ENCODE measurements at regions not wholly inside any gene's neighbourhood (a gene's known extent, or its start where the extent isn't known, plus 50 kb on each side); places are given as distances from the start of the nearest gene placed in this dataset.

DNA sequence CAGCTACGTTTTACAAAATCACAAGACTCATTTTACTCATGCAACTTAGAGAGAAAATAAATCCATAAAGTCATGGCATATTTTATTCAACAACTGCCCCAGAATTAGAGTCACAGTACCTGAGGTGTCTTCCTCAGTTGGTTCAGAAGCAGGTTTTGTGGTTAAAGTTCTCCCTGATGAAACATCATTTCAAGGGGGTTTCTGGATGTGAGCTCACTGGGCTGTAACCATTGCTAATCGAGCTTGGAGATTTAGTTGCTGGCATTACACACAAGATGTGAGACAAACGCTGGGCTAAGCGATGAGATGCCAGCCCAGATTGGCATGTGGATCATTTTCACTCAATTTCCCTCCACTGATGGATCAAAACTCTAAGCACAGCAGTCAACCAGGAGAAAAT lies 131.3 kb downstream of the PRELID2 start (continued):
- TF ChIP-seq HINFP (tag; conservative IDR thresholded peaks at IDR 0.05; ENCODE audit: low read depth) (no peak), PHTF2 (CRISPR knock-in tag; IDR thresholded peaks at IDR 0.05) (no peak), SMARCE1 (IDR thresholded peaks at IDR 0.05) (no peak), ZNF395 (CRISPR knock-in tag; IDR thresholded peaks at IDR 0.05) (no peak)
- TF ChIP-seq, protein P1, sequence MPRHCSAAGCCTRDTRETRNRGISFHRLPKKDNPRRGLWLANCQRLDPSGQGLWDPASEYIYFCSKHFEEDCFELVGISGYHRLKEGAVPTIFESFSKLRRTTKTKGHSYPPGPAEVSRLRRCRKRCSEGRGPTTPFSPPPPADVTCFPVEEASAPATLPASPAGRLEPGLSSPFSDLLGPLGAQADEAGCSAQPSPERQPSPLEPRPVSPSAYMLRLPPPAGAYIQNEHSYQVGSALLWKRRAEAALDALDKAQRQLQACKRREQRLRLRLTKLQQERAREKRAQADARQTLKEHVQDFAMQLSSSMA (CRISPR knock-in tag; IDR thresholded peaks at IDR 0.05) = no peak

DNA sequence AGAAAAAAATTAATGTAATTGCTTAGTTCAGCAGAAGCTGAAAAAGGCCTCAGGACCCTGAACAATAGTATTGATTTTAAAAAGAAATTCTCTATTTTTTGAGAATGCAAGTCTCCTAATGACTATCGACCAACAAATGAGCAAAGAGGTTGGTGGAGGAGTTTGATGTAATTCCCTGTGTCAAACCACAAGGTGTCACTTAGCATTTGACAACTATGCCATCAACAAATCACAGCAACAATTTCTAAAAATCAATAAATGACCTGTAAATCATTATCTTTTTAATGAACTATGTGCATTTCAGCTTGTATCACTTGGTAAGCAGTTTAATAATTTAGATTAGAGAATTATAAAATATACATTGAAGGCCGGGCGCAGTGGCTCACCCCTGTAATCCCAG lies 133.7 kb downstream of the PRELID2 start:
- Histone ChIP-seq H3K9ac (ENCODE audit: insufficient read depth in 1 of 2, low read depth in 2 of 2, low read length in 2 of 2) (no peak overlapping the region), H3K36me3 (ENCODE audit: control insufficient read depth, insufficient read depth, low read length) (no peaks in the 10 kb centered on the region), H3K79me2 (ENCODE audit: control insufficient read depth, insufficient read depth, low read length) (no peaks in the 10 kb centered on the region), H2AFZ (ENCODE audit: low read depth, low read length) (no peak overlapping the region), H3K27me3 (ENCODE audit: control insufficient read depth in 2 of 2, insufficient read depth in 2 of 2, low read length in 2 of 2) (no peaks in the 10 kb centered on the region), H3K9me1 (ENCODE audit: control insufficient read depth, insufficient read depth, low read length) (no peaks in the 10 kb centered on the region), H3K27ac (ENCODE audit: extremely low read depth, low read depth, low read length) (no peak overlapping the region), H3K4me2 (ENCODE audit: insufficient read depth, low read length) (no peak overlapping the region), H3K4me3 (no peak overlapping the region), H3K9me3 (replicated peaks; ENCODE audit: control insufficient read depth, insufficient read depth, low read depth, low read length) (no peaks in the 10 kb centered on the region), H3K4me1 (replicated peaks in 1 of 2; ENCODE audit: control insufficient read depth in 2 of 2, insufficient read depth in 2 of 2, low read length in 2 of 2) (0 out of 5 replicates have a peak, but pooled peaks cover 0 to 2% of the 10 kb centered on the region in 2 experiments), H4K20me1 (replicated peaks; ENCODE audit: control insufficient read depth, insufficient read depth, low read length) (no peaks in the 10 kb centered on the region)
- intact Hi-C loops (cut with micrococcal nuclease) (no loop called here), in situ Hi-C loops (cut with MboI) (no loop called here)
- 60% methylated on average over 3 of the region's 3 CpGs for WGBS (ENCODE audit: insufficient coverage, low coverage, missing lambda C conversion rate)
- POLR2A ChIA-PET = no interaction called here
- no peak for ATAC-seq
- DNase-seq (ENCODE audit: extremely low read depth in 1 of 4, low spot score in 3 of 4) = no peak
- CTCF ChIA-PET (ENCODE audit: low intra/inter-chr PET ratio) = interaction anchor here (0.9 kb wide), 1 partner anchor 183 kb away, joined by 4 read pairs; no protein-coding TSS in a partner anchor
- BruUV-seq (replicated peaks) = no TSS peak
- FAIRE-seq = peak; percentile 11
- TF ChIP-seq RAD21 (CRISPR knock-in tag; conservative IDR thresholded peaks at IDR 0.05 in 1 of 2, IDR thresholded peaks at IDR 0.05 in 1 of 2) (peak in 1 of 2 experiments; percentile 31; a peak in 1 of 4 replicates), ASH1L (IDR thresholded peaks at IDR 0.05; ENCODE audit: borderline replicate concordance, low read depth, partially characterized antibody) (no peak)

Data from K562 (cell line).